HepG2 (cell line): ENCODE measurements at regions not wholly inside any gene's neighbourhood (a gene's known extent, or its start where the extent isn't known, plus 50 kb on each side); places are given as distances from the start of the nearest gene placed in this dataset.

Source experiments
- ATAC-seq: fragments of 200-7000 bp; cut with Tn5 transposase; 3 replicates; pipeline ENCODE4 v1.9.1; 2020; ENCODE audit warnings: mild to moderate bottlenecking, moderate library complexity
- BruUV-seq: library from RNA; stranded (reverse); fragments of 400-500 nt; replicated peaks from 2 replicates; lab custom pipeline; 2021; lab: Mats Ljungman, UMichigan
- CTCF ChIA-PET: fragments of 300-600 bp; formaldehyde crosslinking; extraction: SDS; loops from one replicate; lab custom pipeline; 2021; ENCODE audit warnings: low total read pairs, inconsistent platforms, low intra/inter-chr PET ratio; lab: Yijun Ruan, JAX
- POLR2A ChIA-PET: fragments of 350-600 bp; sonication (Branson Sonifier 250); formaldehyde crosslinking; loops from one replicate; lab custom pipeline; 2020; ENCODE audit warnings: antibody characterized with exemption, inconsistent platforms; lab: Yijun Ruan, JAX
- DNase-seq: peaks from one replicate; pipeline ENCODE4 v3.0.0-alpha.2; 2015; ENCODE audit warnings: low spot score
- FAIRE-seq: peaks from 3 replicates; lab custom pipeline; 2011; peaks lifted over from hg19 to GRCh38; lab: Jason Lieb, UNC
- H2AFZ ChIP-seq: one replicate; pipeline ENCODE4 v1.6.1; 2011; ENCODE audit warnings: low read length, inconsistent platforms
- H3K27ac ChIP-seq: fragments of 300-600 bp; 3 replicates; pipeline ENCODE4 v1.8.0; 2011; ENCODE audit warnings: mixed run types, mild to moderate bottlenecking, mixed read lengths, low read length, inconsistent platforms; ENCODE audit not compliant: insufficient read depth; ENCODE audit errors: extremely low read length
- H3K27me3 ChIP-seq, 2 experiments: fragments of 200-600 bp in 1 of 2; 2 replicates in 1 of 2; 3 replicates in 1 of 2; pipeline versions ENCODE4 v1.6.0 to v1.8.0; 2011; ENCODE audit warnings: low read length in 2 of 2, mild to moderate bottlenecking in 2 of 2, moderate library complexity in 2 of 2, inconsistent platforms in 1 of 2; ENCODE audit not compliant: insufficient read depth in 2 of 2, control insufficient read depth in 1 of 2
- H3K36me3 ChIP-seq, 2 experiments: fragments of 200-600 bp in 1 of 2; replicated peaks in 1 of 2; 2 replicates in 1 of 2; 3 replicates in 1 of 2; pipeline versions ENCODE4 v1.5.1 to v1.8.0; 2011; ENCODE audit warnings: low read length in 2 of 2, inconsistent platforms in 1 of 2; ENCODE audit not compliant: insufficient read depth in 2 of 2, control insufficient read depth in 1 of 2
- H3K4me1 ChIP-seq: 2 replicates; pipeline ENCODE4 v1.5.1; 2012; ENCODE audit warnings: low read length, inconsistent platforms; ENCODE audit not compliant: insufficient read depth
- H3K4me2 ChIP-seq: 2 replicates; pipeline ENCODE4 v1.6.0; 2011; ENCODE audit warnings: low read depth, low read length, inconsistent platforms
- H3K4me3 ChIP-seq, 3 experiments: fragments of 200-600 bp in 1 of 3; sonication (generic), shearing (Covaris generic) in 1 of 3; replicated peaks in 1 of 3; 2 replicates each; pipeline ENCODE4 v1.5.1; 2011 to 2016; ENCODE audit warnings: low read length in 3 of 3, inconsistent platforms in 2 of 3, low read depth in 2 of 3, mild to moderate bottlenecking in 2 of 3, control low read depth in 1 of 3, mixed read lengths in 1 of 3; ENCODE audit not compliant: insufficient read depth in 1 of 3
- H3K79me2 ChIP-seq: one replicate; pipeline ENCODE4 v1.6.1; 2011; ENCODE audit warnings: low read length, inconsistent platforms; ENCODE audit not compliant: insufficient read depth
- H3K9ac ChIP-seq: 2 replicates; pipeline ENCODE4 v1.6.0; 2011; ENCODE audit warnings: mild to moderate bottlenecking, low read depth, low read length, inconsistent platforms; ENCODE audit not compliant: insufficient read depth
- H3K9me3 ChIP-seq: 2 replicates; pipeline ENCODE4 v1.5.1; 2012; ENCODE audit warnings: mild to moderate bottlenecking, low read length
- H4K20me1 ChIP-seq: 2 replicates; pipeline ENCODE4 v1.6.0; 2011; ENCODE audit warnings: inconsistent platforms, mild to moderate bottlenecking, low read length, moderate library complexity; ENCODE audit not compliant: insufficient read depth
- ATAD3A ChIP-seq: sonication (generic); formaldehyde crosslinking; IDR thresholded peaks from 2 replicates; pipeline ENCODE4 v1.4.0; 2020; ENCODE audit warnings: missing genetic modification reagents
- HNRNPH1 ChIP-seq: fragments of 200-400 bp; formaldehyde crosslinking; optimal IDR thresholded peaks from 2 replicates; pipeline ENCODE3; 2017; ENCODE audit warnings: mild to moderate bottlenecking, low read depth, low read length
- NKX3-1 ChIP-seq: sonication (generic); formaldehyde crosslinking; IDR thresholded peaks from 2 replicates; pipeline ENCODE4 v1.5.0; 2020; ENCODE audit warnings: missing genetic modification reagents
- SETDB1 ChIP-seq: sonication (generic); formaldehyde crosslinking; IDR thresholded peaks from 2 replicates; pipeline ENCODE4 v1.5.1; 2020; ENCODE audit warnings: missing genetic modification reagents, mild to moderate bottlenecking, borderline replicate concordance
- TCF7 ChIP-seq: sonication (generic); IDR thresholded peaks from 2 replicates; pipeline ENCODE4 v1.6.1; 2016; ENCODE audit warnings: antibody characterized with exemption, low read depth
- ZBTB8A ChIP-seq: sonication (generic); formaldehyde crosslinking; IDR thresholded peaks from 2 replicates; pipeline ENCODE4 v1.4.0; 2020; ENCODE audit warnings: mild to moderate bottlenecking, low read depth, missing genetic modification reagents, borderline replicate concordance
- ZFP36L1 ChIP-seq: sonication (generic); formaldehyde crosslinking; IDR thresholded peaks from 2 replicates; pipeline ENCODE4 v1.8.0; 2022; ENCODE audit warnings: mild to moderate bottlenecking, missing genetic modification reagents, moderate library complexity
- ZFP82 ChIP-seq: sonication (generic); formaldehyde crosslinking; IDR thresholded peaks from 2 replicates; pipeline ENCODE4 v1.5.1; 2020; ENCODE audit warnings: mild to moderate bottlenecking, missing genetic modification reagents, borderline replicate concordance
- ZKSCAN8 ChIP-seq: IDR thresholded peaks from 2 replicates; pipeline ENCODE4 v1.6.1; 2016; ENCODE audit warnings: borderline replicate concordance, missing genetic modification reagents, missing compliant biosample characterization
- ZNF282 ChIP-seq: fragments of 450-650 bp; IDR thresholded peaks from 2 replicates; pipeline ENCODE4 v1.6.1; 2018; ENCODE audit not compliant: partially characterized antibody
- ZNF777 ChIP-seq: sonication (generic); formaldehyde crosslinking; IDR thresholded peaks from 2 replicates; pipeline ENCODE4 v1.4.0; 2020; ENCODE audit warnings: missing genetic modification reagents
- WGBS: methylation state at CpG from one replicate; pipeline ENCODE4 v1.1.6; 2017; ENCODE audit warnings: low lambda C conversion rate; 5-methylcytosine and 5-hydroxymethylcytosine counted together
- in situ Hi-C: cut with HindIII; loops from 2 replicates; pipeline ENCODE4 v1.10.0; 2017; ENCODE audit warnings: low pct_unique_long_range_greater_than_20kb; ENCODE audit not compliant: extremely low pct_ligation_motif_present
- intact Hi-C: fragments of 100-400 bp; cut with micrococcal nuclease; formaldehyde crosslinking; loops from one replicate; pipeline ENCODE4 v1.10.0; 2022; ENCODE audit not compliant: unreplicated experiment
- TF ChIP-seq, protein P1 (sequence below): sonication (generic); formaldehyde crosslinking; IDR thresholded peaks from 2 replicates; pipeline ENCODE4 v1.4.0; 2020; ENCODE audit warnings: missing genetic modification reagents, borderline replicate concordance
- TF ChIP-seq, protein P2 (sequence below): sonication (generic); formaldehyde crosslinking; IDR thresholded peaks from 2 replicates; pipeline ENCODE4 v1.4.0; 2020; ENCODE audit warnings: mild to moderate bottlenecking, missing genetic modification reagents

DNA sequence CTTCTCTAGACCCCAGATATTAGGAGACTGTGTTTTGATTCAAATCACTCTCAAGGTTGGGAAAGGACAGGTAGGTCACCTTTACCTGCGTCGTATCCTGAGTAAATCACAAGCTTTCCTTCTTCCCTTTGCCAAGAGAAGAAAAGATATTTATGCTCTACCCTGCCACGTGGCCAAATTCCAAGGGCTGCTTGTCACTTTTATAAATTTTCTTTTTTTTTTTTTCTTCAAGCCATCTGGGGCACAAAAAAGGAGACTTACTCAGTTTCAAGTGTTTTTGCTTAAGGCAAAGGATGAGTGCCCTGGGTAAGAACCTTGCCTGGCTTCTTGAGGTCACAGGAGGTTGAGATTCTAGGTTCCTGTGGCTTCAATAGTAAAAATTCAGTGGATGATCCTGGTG is 285.1 kb downstream of the TMEM114 start:
- no peak overlapping the region for H3K4me3 ChIP-seq
- H3K36me3 ChIP-seq, result no peaks in the 10 kb centered on the region
- no peaks in the 10 kb centered on the region for H3K79me2 ChIP-seq
- no peaks in the 10 kb centered on the region for H3K9me3 ChIP-seq
- H4K20me1 ChIP-seq, result 0 out of 2 replicates have a peak, but pooled peaks cover 3% of the 10 kb centered on the region
- H3K27ac ChIP-seq, result no peak overlapping the region
- WGBS, result under 1% methylated on average over 3 of the region's 3 CpGs
- no TSS peak for BruUV-seq
- H3K4me2 ChIP-seq, result no peak overlapping the region
- H3K27me3 ChIP-seq, result peaks cover 6 to 43% of the 10 kb centered on the region in 2 experiments; a peak in 4 of 5 replicates
- in situ Hi-C loops, result no loop called here
- intact Hi-C loops, result loop anchor here (10.0 kb wide), 1 partner anchor 990 kb away; no protein-coding TSS in a partner anchor
- POLR2A ChIA-PET, result no interaction called here
- H3K4me1 ChIP-seq, result no peaks in the 10 kb centered on the region
- TF ChIP-seq SETDB1 (CRISPR knock-in tag) (no peak), ZFP82 (no peak), ZBTB8A (CRISPR knock-in tag) (no peak), NKX3-1 (no peak), ZNF282 (no peak), TCF7 (no peak), HNRNPH1 (no peak), ZFP36L1 (CRISPR knock-in tag) (no peak), ATAD3A (CRISPR knock-in tag) (no peak), ZNF777 (no peak), ZKSCAN8 (CRISPR knock-in tag) (no peak)
- TF ChIP-seq, protein P1, sequence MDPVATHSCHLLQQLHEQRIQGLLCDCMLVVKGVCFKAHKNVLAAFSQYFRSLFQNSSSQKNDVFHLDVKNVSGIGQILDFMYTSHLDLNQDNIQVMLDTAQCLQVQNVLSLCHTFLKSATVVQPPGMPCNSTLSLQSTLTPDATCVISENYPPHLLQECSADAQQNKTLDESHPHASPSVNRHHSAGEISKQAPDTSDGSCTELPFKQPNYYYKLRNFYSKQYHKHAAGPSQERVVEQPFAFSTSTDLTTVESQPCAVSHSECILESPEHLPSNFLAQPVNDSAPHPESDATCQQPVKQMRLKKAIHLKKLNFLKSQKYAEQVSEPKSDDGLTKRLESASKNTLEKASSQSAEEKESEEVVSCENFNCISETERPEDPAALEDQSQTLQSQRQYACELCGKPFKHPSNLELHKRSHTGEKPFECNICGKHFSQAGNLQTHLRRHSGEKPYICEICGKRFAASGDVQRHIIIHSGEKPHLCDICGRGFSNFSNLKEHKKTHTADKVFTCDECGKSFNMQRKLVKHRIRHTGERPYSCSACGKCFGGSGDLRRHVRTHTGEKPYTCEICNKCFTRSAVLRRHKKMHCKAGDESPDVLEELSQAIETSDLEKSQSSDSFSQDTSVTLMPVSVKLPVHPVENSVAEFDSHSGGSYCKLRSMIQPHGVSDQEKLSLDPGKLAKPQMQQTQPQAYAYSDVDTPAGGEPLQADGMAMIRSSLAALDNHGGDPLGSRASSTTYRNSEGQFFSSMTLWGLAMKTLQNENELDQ (CRISPR knock-in tag), result no peak
- TF ChIP-seq, protein P2, sequence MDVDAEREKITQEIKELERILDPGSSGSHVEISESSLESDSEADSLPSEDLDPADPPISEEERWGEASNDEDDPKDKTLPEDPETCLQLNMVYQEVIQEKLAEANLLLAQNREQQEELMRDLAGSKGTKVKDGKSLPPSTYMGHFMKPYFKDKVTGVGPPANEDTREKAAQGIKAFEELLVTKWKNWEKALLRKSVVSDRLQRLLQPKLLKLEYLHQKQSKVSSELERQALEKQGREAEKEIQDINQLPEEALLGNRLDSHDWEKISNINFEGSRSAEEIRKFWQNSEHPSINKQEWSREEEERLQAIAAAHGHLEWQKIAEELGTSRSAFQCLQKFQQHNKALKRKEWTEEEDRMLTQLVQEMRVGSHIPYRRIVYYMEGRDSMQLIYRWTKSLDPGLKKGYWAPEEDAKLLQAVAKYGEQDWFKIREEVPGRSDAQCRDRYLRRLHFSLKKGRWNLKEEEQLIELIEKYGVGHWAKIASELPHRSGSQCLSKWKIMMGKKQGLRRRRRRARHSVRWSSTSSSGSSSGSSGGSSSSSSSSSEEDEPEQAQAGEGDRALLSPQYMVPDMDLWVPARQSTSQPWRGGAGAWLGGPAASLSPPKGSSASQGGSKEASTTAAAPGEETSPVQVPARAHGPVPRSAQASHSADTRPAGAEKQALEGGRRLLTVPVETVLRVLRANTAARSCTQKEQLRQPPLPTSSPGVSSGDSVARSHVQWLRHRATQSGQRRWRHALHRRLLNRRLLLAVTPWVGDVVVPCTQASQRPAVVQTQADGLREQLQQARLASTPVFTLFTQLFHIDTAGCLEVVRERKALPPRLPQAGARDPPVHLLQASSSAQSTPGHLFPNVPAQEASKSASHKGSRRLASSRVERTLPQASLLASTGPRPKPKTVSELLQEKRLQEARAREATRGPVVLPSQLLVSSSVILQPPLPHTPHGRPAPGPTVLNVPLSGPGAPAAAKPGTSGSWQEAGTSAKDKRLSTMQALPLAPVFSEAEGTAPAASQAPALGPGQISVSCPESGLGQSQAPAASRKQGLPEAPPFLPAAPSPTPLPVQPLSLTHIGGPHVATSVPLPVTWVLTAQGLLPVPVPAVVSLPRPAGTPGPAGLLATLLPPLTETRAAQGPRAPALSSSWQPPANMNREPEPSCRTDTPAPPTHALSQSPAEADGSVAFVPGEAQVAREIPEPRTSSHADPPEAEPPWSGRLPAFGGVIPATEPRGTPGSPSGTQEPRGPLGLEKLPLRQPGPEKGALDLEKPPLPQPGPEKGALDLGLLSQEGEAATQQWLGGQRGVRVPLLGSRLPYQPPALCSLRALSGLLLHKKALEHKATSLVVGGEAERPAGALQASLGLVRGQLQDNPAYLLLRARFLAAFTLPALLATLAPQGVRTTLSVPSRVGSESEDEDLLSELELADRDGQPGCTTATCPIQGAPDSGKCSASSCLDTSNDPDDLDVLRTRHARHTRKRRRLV (CRISPR knock-in tag), result no peak
- TF ChIP-seq, all 625 proteins: peak for 0
- ATAC-seq, result no peak
- no peak for DNase-seq
- no peak overlapping the region for H3K9ac ChIP-seq
- no peak for FAIRE-seq
- H2AFZ ChIP-seq, result no peak overlapping the region
- CTCF ChIA-PET, result no interaction called here
